Muscle of leg (tissue), 3 donors: ENCODE measurements at regions not wholly inside any gene's neighbourhood (a gene's known extent, or its start where the extent isn't known, plus 50 kb on each side); places are given as distances from the start of the nearest gene placed in this dataset.
"Not testable (repeated sequence)": the region's sequence is repeated elsewhere in the genome, so short reads cannot be mapped to it uniquely, and the experiment has no call there.

Experiments
- DNase-seq: peaks from one replicate; pipeline ENCODE4 v3.0.0; 2013
- H3K27ac ChIP-seq: one replicate; pipeline ENCODE4 v1.5.1; 2013; ENCODE audit warnings: mild to moderate bottlenecking, low read length, control low read depth
- H3K27me3 ChIP-seq: one replicate; pipeline ENCODE4 v1.6.1; 2013; ENCODE audit warnings: low read length; ENCODE audit not compliant: control insufficient read depth, insufficient read depth
- H3K36me3 ChIP-seq: one replicate; pipeline ENCODE4 v1.6.1; 2013; ENCODE audit warnings: low read length; ENCODE audit not compliant: control insufficient read depth, insufficient read depth
- H3K4me1 ChIP-seq: one replicate; pipeline ENCODE4 v1.6.1; 2013; ENCODE audit warnings: low read length; ENCODE audit not compliant: control insufficient read depth, insufficient read depth
- H3K4me3 ChIP-seq: one replicate; pipeline ENCODE4 v1.5.1; 2013; ENCODE audit warnings: low read length, control low read depth
- H3K9me3 ChIP-seq: replicated peaks from 2 replicates; pipeline ENCODE4 v1.6.1; 2013; ENCODE audit warnings: low read depth, low read length; ENCODE audit not compliant: control insufficient read depth
- WGBS: methylation state at CpG from one replicate; pipeline ENCODE4 v1.1.5; 2013; ENCODE audit warnings: missing lambda C conversion rate; ENCODE audit not compliant: insufficient coverage; 5-methylcytosine and 5-hydroxymethylcytosine counted together

- H3K9me3 ChIP-seq = no peaks in the 10 kb centered on the region
- H3K4me1 ChIP-seq = no peaks in the 10 kb centered on the region
- no peaks in the 10 kb centered on the region for H3K27me3 ChIP-seq
- H3K4me3 ChIP-seq = no peak overlapping the region
- H3K27ac ChIP-seq = no peak overlapping the region
- no peak for DNase-seq
- no peaks in the 10 kb centered on the region for H3K36me3 ChIP-seq
- 20% methylated on average over 1 of the region's 4 CpGs for WGBS
Measured at GRCh38 chr4:157713342-157713741, 459.5 kb downstream of the GASK1B start.

- Histone ChIP-seq H3K9me3 (no peaks in the 10 kb centered on the region), H3K4me1 (no peaks in the 10 kb centered on the region), H3K27me3 (no peaks in the 10 kb centered on the region), H3K27ac (no peak overlapping the region), H3K4me3 (no peak overlapping the region), H3K36me3 (no peaks in the 10 kb centered on the region)
- no peak for DNase-seq
- WGBS = no CpG with 5 or more reads among the region's 2 CpGs
Measured at GRCh38 chr4:157706155-157706554, 466.7 kb downstream of the GASK1B start.

GRCh38 chr4:157702831-157703230 is 470.0 kb downstream of the GASK1B start:
- no peak for DNase-seq
- Histone ChIP-seq H3K4me3 (no peak overlapping the region), H3K36me3 (no peaks in the 10 kb centered on the region), H3K9me3 (no peaks in the 10 kb centered on the region), H3K27me3 (no peaks in the 10 kb centered on the region), H3K4me1 (no peaks in the 10 kb centered on the region), H3K27ac (no peak overlapping the region)
- WGBS = no CpG with 5 or more reads among the region's 3 CpGs

DNA sequence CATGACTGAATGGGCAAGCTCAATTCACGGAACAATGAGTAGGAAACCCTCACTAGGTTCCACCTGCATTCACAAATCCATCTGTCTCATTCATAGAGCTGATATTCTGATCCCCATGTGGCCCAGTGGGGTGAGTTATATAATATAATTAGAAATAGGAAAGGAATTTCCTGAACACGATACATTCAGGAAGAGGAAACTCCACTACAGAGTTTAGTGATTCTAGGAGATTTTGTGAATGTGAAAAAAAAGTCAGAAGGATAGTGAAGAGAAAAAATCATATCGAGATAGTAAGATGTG is 471.2 kb downstream of the GASK1B start:
- no CpG with 5 or more reads among the region's 3 CpGs for WGBS
- no peaks in the 10 kb centered on the region for H3K36me3 ChIP-seq
- no peaks in the 10 kb centered on the region for H3K4me1 ChIP-seq
- H3K9me3 ChIP-seq = no peaks in the 10 kb centered on the region
- H3K27me3 ChIP-seq = no peaks in the 10 kb centered on the region
- no peak overlapping the region for H3K27ac ChIP-seq
- H3K4me3 ChIP-seq = no peak overlapping the region
- no peak for DNase-seq

GRCh38 chr4:157700898-157701694 is 471.7 kb downstream of the GASK1B start:
- no peak overlapping the region for H3K4me3 ChIP-seq
- 62% methylated on average over 2 of the region's 3 CpGs for WGBS
- H3K27me3 ChIP-seq = no peaks in the 10 kb centered on the region
- no peaks in the 10 kb centered on the region for H3K9me3 ChIP-seq
- no peaks in the 10 kb centered on the region for H3K4me1 ChIP-seq
- DNase-seq = peak; percentile 36
- H3K27ac ChIP-seq = peak overlapping the region; percentile 47
- H3K36me3 ChIP-seq = no peaks in the 10 kb centered on the region

DNA sequence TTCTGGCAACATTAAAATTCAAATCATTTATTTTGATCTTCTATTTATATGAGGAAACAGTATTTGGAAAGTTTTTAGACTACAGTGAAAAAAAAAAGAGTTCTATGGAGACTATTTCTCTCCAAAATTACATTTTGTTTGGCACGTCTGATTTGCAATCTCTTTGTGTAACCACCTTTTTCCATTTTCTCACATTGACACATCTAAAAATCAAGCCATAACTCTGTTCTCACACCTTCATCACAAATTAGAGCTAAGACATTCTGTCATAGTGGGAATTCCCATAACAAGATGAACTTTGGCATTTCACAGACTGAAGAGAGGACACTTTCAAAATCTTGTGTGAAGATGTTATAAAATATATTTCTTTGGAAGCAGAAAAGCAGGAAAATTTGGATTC is 468.9 kb downstream of the GRIA2 start:
- no CpG with 5 or more reads among the region's 1 CpG for WGBS
- Histone ChIP-seq H3K9me3 (no peaks in the 10 kb centered on the region), H3K4me3 (no peak overlapping the region), H3K4me1 (no peaks in the 10 kb centered on the region), H3K36me3 (no peaks in the 10 kb centered on the region), H3K27ac (no peak overlapping the region), H3K27me3 (no peaks in the 10 kb centered on the region)
- DNase-seq = peak; percentile 7

DNA sequence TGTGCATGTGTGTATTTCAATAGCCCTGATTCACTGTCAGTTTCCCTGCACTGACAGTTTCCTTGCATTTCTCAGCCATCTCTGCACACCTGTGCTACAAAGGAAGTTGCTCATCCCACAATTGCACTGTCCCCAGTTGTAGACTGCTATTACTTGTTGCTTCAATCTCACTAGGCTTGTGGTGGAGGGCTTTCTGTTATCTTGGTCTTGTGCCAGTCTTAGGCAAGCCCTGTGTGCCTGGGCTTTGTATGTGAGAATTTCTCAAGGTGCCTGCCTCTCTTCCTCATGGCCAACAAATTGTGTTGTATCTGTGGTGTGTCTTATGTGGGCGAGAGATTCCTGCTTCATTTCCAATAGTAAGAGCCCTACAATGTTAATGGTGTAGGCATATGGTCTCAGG is 467.4 kb downstream of the GRIA2 start:
- no CpG with 5 or more reads among the region's 1 CpG for WGBS
- H3K36me3 ChIP-seq = no peaks in the 10 kb centered on the region
- DNase-seq = no peak
- no peaks in the 10 kb centered on the region for H3K27me3 ChIP-seq
- H3K4me1 ChIP-seq = no peaks in the 10 kb centered on the region
- H3K27ac ChIP-seq = no peak overlapping the region
- H3K4me3 ChIP-seq = no peak overlapping the region
- H3K9me3 ChIP-seq = no peaks in the 10 kb centered on the region

GRCh38 chr4:157679326-157679725 is 458.8 kb downstream of the GRIA2 start:
- DNase-seq, H3K4me3 ChIP-seq: not testable (repeated sequence)

DNA sequence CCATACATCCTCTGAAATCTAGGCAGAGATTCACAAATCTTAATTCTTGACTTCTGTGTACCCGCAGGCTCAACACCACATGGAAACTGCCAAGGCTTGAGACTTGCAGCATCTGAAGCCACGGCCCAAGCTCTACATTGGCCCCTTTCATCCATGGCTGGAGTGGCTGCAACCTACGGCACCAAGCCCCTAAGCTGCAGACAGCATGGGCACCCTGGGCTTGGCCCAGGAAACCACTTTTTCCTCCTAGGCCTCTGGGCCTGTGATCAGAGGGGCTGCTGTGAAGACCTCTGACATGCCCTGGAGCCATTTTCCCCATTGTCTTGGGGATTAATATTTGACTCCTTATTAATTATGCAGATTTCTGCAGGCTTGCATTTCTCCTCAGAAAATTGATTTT is 457.9 kb downstream of the GRIA2 start:
- H3K9me3 ChIP-seq = peaks cover 5% of the 10 kb centered on the region
- no peak overlapping the region for H3K4me3 ChIP-seq
- no peaks in the 10 kb centered on the region for H3K36me3 ChIP-seq
- DNase-seq = no peak
- 87% methylated on average over 3 of the region's 3 CpGs for whole genome bisulfite sequencing
- peaks cover 4% of the 10 kb centered on the region for H3K4me1 ChIP-seq
- no peaks in the 10 kb centered on the region for H3K27me3 ChIP-seq
- H3K27ac ChIP-seq = no peak overlapping the region

More at GRCh38 chr4:157679326-157679725, 458.8 kb downstream of the GRIA2 start:
- H3K27me3 ChIP-seq, H3K36me3 ChIP-seq, H3K9me3 ChIP-seq, H3K4me1 ChIP-seq, H3K27ac ChIP-seq: not testable (repeated sequence)

GRCh38 chr4:157674699-157675098 is 454.2 kb downstream of the GRIA2 start:
- Histone ChIP-seq H3K36me3 (no peaks in the 10 kb centered on the region), H3K4me3 (no peak overlapping the region), H3K27ac (no peak overlapping the region), H3K27me3 (no peaks in the 10 kb centered on the region), H3K9me3 (peaks cover 5% of the 10 kb centered on the region), H3K4me1 (peaks cover 4% of the 10 kb centered on the region)
- 76% methylated on average over 4 of the region's 6 CpGs for WGBS
- DNase-seq = peak; percentile 75

- H3K27me3 ChIP-seq = no peaks in the 10 kb centered on the region
- no peaks in the 10 kb centered on the region for H3K9me3 ChIP-seq
- no peak overlapping the region for H3K27ac ChIP-seq
- no peak for DNase-seq
- no peaks in the 10 kb centered on the region for H3K36me3 ChIP-seq
- no peaks in the 10 kb centered on the region for H3K4me1 ChIP-seq
- no peak overlapping the region for H3K4me3 ChIP-seq
Measured at GRCh38 chr4:157667836-157668235, 447.3 kb downstream of the GRIA2 start.
